T-helper 1 cell treated with Interleukin-12 subunit alpha and Interleukin-12 subunit beta and Interleukin-4 antibody, amounts not matched to agents 30 ng/mL and 1 ng/mL, for 36 hours (primary cell): ENCODE measurements at regions not wholly inside any gene's neighbourhood (a gene's known extent, or its start where the extent isn't known, plus 50 kb on each side); places are given as distances from the start of the nearest gene placed in this dataset.

Experiments used
- intact Hi-C: fragments of 100-400 bp; cut with micrococcal nuclease; formaldehyde crosslinking; loops from one replicate; pipeline ENCODE4 v1.15.1; 2024

DNA sequence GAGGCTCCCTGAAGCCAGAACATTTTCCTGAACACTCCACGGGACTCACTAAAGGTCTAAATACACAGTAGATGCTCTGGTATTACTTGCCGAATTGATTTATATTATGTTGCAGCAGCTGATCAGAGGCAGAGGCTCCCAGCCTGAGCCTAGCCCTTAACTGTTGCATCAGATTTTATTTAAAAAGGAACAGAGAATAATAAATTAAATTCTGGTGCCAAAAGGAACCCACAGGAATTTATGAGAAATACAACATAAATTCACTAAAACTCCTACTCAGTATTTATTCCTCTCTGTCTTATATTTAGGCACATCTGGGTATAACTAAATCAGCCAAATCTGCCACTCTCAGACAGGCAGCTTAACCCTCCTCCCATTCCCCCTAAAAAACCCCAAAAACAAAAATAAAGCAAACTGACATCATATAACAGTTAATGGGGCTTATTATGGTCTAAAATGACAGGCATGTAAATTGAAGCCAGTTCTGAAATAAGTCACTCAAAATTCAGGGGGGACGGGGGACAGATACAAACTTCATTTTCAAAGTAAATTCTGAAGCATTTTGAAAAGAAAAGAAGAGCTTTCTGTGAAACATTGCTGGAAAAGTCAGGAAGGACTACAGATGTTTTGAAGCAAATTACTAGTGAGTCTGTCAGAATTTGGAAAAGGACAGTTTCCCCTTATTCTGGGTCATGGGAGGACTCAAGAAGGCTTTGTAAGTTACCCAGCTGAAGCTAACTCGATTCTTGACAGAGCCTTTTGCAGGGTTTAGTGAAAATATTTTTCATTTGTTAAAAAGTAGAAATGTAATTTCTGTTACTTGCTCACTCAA is 53.8 kb upstream of the CORO2B start:
- intact Hi-C loops: loop anchor here (5.0 kb wide), 1 partner anchor 123 kb away; no protein-coding TSS in a partner anchor

DNA sequence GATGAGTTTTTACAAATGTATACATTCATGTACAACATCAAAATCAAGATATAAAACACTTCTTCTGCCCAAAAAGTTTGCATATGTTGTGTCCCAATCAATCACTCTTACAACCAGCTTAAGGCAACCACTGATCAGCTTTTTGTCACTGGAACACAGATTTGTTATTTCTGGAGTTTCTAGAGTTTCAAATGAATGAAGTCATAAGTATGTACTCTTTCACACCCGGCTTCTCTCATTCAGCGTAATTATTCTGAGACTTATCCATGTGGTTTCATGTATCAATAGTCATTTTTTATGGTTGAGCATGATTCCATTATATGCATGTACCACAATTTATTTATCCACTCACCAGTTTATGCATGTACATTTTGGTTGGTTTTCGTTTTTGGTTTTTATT is 53.0 kb upstream of the CORO2B start:
- intact Hi-C loops: loop anchor here (5.0 kb wide), 1 partner anchor 124 kb away; no protein-coding TSS in a partner anchor

DNA sequence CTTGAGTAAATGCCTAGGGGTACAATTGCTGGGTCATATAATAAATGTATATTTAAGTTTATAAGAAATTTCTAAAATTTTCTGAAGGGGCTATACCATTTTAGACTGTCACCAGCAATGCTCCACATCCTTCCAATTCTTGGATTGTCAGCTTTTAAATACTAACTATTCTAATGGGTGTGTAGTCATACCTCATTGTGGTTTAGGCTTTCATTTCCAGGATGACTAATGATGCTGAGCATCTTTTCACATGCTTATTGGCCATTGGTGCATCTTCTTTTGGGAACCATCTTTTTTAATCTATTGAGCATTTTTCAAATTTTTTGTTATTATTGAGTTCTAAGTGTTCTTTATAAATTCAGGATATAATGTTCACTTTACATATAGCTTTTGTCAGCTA is 52.5 kb upstream of the CORO2B start:
- intact Hi-C loops: loop anchor here (5.0 kb wide), 1 partner anchor 124 kb away; no protein-coding TSS in a partner anchor

DNA sequence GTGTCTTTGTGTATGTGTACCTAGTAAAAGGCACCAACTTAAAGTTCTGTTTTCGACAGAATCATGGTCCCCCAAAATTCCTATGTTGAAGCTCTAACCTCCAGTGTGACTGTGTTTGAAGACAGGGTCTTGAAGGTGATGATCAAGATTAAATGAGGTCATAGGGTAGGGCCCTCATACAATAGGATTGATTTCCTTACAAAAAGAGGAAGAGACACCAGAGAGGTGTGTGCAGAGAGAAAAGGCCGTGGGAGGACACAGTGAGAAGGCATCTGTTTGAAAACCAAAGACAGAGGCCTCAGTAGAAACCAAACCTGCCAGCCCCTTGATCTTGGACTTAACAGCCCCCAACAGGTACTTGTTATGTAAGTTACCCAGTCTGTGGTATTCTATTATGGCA is 52.0 kb upstream of the CORO2B start:
- intact Hi-C loops: loop anchor here (5.0 kb wide), 1 partner anchor 124 kb away; no protein-coding TSS in a partner anchor

DNA sequence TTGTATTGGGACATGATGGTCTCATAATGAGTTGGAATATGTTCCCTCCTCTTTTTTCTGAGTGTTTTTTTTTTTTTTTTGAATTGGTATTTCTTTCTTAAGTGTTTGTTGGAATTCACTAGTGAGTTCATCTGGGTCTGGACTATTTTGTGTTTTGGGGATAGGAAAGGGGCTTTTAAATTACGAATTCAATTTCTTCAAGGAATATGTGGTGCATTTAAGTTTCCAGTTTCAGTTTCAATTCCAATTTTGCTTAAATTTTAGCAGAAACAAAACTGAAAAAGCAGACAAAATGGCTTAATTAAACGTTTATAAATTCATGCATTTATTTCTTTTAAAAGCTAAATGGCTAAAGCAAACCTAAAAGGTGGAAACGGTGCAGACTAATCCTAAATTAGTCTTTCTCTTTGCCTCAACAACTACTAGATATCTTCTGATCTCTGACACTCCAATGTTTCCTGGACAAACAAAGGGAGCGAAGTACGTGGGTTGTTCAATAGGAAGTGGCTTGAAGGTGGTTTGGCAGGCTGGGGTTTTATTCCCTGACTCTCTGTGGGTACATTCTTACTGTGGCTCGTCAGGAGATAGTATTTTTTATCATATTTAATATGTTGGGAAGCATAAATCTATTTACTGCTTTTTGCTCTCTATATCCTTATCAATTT is 50.0 kb upstream of the CORO2B start:
- intact Hi-C loops: loop anchor here (5.0 kb wide), 1 partner anchor 126 kb away; no protein-coding TSS in a partner anchor
